Testis (tissue), 2 donors: ENCODE measurements at regions not wholly inside any gene's neighbourhood (a gene's known extent, or its start where the extent isn't known, plus 50 kb on each side); places are given as distances from the start of the nearest gene placed in this dataset.
A peak's percentile ranks its signal among the peaks of the same experiment; 100 is the strongest.

Source experiments
- DNase-seq: peaks from one replicate; pipeline ENCODE4 v3.0.0-alpha.2; 2019
- H3K27ac ChIP-seq, 2 donors: fragments of 200-600 bp; sonication (generic); one replicate each; pipeline ENCODE4 v1.5.1; 2019
- H3K27me3 ChIP-seq: fragments of 200-600 bp; sonication (generic); one replicate; pipeline ENCODE4 v1.5.1; 2019
- H3K36me3 ChIP-seq: fragments of 200-600 bp; sonication (generic); one replicate; pipeline ENCODE4 v1.5.1; 2017; ENCODE audit warnings: low read depth; ENCODE audit errors: missing control alignments
- H3K4me1 ChIP-seq: fragments of 200-600 bp; sonication (generic); one replicate; pipeline ENCODE4 v1.5.1; 2019
- H3K4me3 ChIP-seq, 2 donors: fragments of 200-600 bp; sonication (generic); one replicate each; pipeline ENCODE4 v1.5.1; 2017 to 2019
- H3K9me3 ChIP-seq: fragments of 200-600 bp; sonication (generic); one replicate; pipeline ENCODE4 v1.5.1; 2017
- POLR2A ChIP-seq: fragments of 450-650 bp; IDR thresholded peaks from one replicate; pipeline ENCODE4 v1.6.1; 2017; ENCODE audit warnings: antibody characterized with exemption, mild to moderate bottlenecking, moderate library complexity
- WGBS, 2 donors: methylation state at CpG; one replicate each; pipeline ENCODE4 v1.1.5; 2018; 5-methylcytosine and 5-hydroxymethylcytosine counted together
- intact Hi-C: fragments of 100-400 bp; cut with DNase I; formaldehyde crosslinking; loops from one replicate; pipeline ENCODE4 v1.15.1; 2023; ENCODE audit warnings: low total_unique reads
- TF ChIP-seq, protein P1 (sequence below), 3 experiments: fragments of 450-650 bp in 2 of 3; fragments of 200-600 bp in 1 of 3; sonication (generic) in 1 of 3; IDR thresholded peaks; one replicate each; pipeline ENCODE4 v1.5.1; 2016 to 2019; ENCODE audit warnings: antibody characterized with exemption in 3 of 3, mild to moderate bottlenecking in 2 of 3, moderate library complexity in 1 of 3

DNA sequence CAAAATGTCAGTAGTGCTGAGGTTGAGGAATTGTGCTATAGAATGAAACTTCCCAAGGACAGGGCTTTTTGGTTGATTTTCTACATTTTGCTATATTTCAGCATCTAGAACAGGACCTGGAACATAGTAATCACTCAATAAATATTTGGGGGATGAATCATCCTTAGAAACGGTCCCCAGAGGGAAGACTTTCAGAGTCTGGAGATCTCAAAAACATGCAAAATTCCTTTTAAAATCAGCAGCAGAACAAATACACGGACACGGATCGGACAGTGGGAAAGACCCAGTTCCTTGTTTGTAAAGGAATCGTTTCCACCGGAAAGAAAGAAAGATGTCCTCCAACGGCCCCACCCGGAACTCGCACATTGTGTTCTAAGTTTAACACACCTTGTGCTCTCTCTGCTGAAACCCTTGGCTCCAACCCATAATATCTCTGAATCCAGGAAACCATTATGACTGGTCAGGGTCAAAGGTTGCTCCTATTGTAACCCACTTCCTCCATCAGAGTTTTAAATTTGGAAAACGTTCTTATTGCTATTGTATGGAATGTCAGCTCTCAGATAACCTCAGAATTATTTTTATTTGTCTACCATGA lies 617.2 kb downstream of the MED13L start:
- Histone ChIP-seq H3K36me3 (no peaks in the 10 kb centered on the region), H3K4me1 (peaks cover 9% of the 10 kb centered on the region), H3K9me3 (no peaks in the 10 kb centered on the region), H3K27me3 (no peaks in the 10 kb centered on the region), H3K27ac (peak overlapping the region in 1 of 2 donors; percentile 47), H3K4me3 (no peak overlapping the region)
- TF ChIP-seq POLR2A: no peak
- TF ChIP-seq, protein P1, sequence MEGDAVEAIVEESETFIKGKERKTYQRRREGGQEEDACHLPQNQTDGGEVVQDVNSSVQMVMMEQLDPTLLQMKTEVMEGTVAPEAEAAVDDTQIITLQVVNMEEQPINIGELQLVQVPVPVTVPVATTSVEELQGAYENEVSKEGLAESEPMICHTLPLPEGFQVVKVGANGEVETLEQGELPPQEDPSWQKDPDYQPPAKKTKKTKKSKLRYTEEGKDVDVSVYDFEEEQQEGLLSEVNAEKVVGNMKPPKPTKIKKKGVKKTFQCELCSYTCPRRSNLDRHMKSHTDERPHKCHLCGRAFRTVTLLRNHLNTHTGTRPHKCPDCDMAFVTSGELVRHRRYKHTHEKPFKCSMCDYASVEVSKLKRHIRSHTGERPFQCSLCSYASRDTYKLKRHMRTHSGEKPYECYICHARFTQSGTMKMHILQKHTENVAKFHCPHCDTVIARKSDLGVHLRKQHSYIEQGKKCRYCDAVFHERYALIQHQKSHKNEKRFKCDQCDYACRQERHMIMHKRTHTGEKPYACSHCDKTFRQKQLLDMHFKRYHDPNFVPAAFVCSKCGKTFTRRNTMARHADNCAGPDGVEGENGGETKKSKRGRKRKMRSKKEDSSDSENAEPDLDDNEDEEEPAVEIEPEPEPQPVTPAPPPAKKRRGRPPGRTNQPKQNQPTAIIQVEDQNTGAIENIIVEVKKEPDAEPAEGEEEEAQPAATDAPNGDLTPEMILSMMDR (IDR thresholded peaks at IDR 0.05): no peak
- 17 to 31% methylated on average over 10 of the region's 10 CpGs for WGBS, 2 donors
- peak; percentile 30 for DNase-seq
- intact Hi-C loops: no loop called here

DNA sequence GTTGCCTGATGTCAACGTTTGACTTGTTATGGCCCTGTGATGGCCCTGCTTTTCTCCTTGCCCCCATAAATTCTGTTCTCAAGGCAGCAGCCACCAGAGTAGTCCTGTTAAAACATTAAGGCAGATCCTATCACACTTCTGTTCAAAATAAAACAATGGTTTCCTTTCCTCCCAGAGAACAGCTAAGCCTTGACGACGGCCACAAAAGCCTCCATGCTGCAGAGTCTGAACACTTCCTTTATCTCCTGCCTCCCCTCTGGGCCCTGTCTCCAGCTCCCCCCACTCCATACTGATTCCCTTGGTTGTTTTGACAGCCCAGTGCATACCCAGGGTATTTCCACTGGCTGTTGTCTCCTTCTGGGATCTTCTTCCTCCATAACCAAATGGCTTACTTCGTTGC lies 618.1 kb downstream of the MED13L start:
- Histone ChIP-seq H3K36me3 (no peaks in the 10 kb centered on the region), H3K4me1 (peaks cover 9% of the 10 kb centered on the region), H3K4me3 (no peak overlapping the region), H3K27ac (no peak overlapping the region), H3K27me3 (no peaks in the 10 kb centered on the region), H3K9me3 (no peaks in the 10 kb centered on the region)
- no peak for DNase-seq
- WGBS, 2 donors: 80 to 87% methylated on average over 4 of the region's 4 CpGs
- no peak for TF ChIP-seq POLR2A
- TF ChIP-seq, protein P1 (IDR thresholded peaks at IDR 0.05): no peak
- intact Hi-C loops: no loop called here

DNA sequence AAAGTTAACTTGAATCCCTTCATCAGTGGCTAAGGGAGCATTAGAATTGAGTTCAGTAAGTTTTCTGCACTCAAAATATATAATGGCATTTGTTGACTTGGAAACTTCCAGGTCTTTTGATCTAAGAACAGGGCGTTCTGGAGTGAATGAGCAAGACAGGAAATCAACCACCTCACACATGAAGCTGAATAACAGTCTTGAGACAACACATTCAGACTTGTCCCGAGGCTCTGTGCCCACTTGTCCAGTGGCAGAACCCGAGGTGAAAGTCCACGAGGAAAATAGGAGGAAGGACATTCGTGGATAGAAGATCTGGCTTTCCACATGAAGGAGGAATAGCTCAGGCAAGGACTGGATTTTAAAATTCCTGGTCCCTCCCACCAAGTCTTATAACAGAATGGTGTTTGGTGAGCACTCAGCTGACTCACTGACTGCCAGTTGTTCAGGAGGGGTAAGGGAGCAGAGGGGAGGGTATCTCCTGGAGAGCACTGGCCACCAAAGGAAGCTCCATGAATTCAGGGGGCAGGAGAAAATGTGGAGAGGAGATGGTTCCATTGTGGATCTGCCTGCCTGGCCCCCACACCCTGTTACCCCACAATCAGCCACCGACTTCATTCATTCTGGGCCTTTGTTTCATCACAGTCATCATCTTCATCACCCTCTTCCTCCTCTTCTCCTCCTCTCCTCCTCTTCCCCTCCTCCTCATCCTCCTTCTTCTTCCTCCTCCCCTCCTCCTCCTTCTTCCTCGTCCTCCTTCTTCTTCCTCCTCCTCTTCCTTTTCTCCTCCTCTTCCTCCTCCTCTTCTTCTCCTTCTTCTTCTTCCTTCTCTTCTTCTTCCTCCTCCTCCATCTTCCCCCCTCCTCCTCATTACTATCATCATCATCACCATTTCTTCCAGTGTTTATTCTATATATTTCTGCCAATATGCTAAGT lies 620.1 kb downstream of the MED13L start:
- no peak for DNase-seq
- WGBS, 2 donors: 52 to 67% methylated on average over 6 to 7 of the region's 7 CpGs

DNA sequence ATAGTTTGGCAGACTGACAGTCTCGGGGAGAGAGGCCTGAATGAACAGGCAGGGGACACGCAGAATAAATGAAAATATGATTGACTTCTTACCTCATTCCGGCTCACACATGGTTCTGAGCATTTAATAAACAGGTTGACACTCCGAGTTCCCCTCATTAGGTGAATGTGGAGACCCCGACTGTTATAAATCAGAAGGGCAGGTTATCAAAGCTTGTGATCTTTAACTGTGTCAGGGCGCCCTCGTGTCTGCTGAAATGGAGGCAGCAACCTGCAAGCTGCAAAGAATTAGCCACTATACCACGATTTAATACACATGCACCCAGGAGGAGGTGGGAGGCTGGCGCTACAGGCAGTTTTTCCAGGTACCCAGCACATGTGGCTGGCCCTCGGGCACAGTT lies 627.5 kb downstream of the MED13L start:
- no peak for TF ChIP-seq POLR2A
- TF ChIP-seq, protein P1 (IDR thresholded peaks at IDR 0.05): no peak

More for the DNA sequence above, 620.1 kb downstream of the MED13L start:
- no peaks in the 10 kb centered on the region for H3K27me3 ChIP-seq
- no peak for TF ChIP-seq POLR2A
- TF ChIP-seq, protein P1 (IDR thresholded peaks at IDR 0.05): no peak
- peaks cover 9% of the 10 kb centered on the region for H3K4me1 ChIP-seq
- no peak overlapping the region for H3K27ac ChIP-seq
- H3K36me3 ChIP-seq: no peaks in the 10 kb centered on the region
- H3K9me3 ChIP-seq: no peaks in the 10 kb centered on the region
- intact Hi-C loops: no loop called here
- no peak overlapping the region for H3K4me3 ChIP-seq

More for the DNA sequence above, 627.5 kb downstream of the MED13L start:
- no peaks in the 10 kb centered on the region for H3K36me3 ChIP-seq
- H3K9me3 ChIP-seq: no peaks in the 10 kb centered on the region
- no peaks in the 10 kb centered on the region for H3K27me3 ChIP-seq
- no peak for DNase-seq
- H3K4me1 ChIP-seq: peaks cover 7% of the 10 kb centered on the region
- WGBS, 2 donors: 73 to 80% methylated on average over 10 of the region's 10 CpGs
- H3K27ac ChIP-seq: peak overlapping the region; percentile 44 to 51
- H3K4me3 ChIP-seq: no peak overlapping the region
- intact Hi-C loops: no loop called here
